ENCODE measurements at regions not wholly inside any gene's neighbourhood (a gene's known extent, or its start where the extent isn't known, plus 50 kb on each side); places are given as distances from the start of the nearest gene placed in this dataset.
A peak's percentile ranks its signal among the peaks of the same experiment; 100 is the strongest.
"Not testable (repeated sequence)": the region's sequence is repeated elsewhere in the genome, so short reads cannot be mapped to it uniquely, and the experiment has no call there.

DNA sequence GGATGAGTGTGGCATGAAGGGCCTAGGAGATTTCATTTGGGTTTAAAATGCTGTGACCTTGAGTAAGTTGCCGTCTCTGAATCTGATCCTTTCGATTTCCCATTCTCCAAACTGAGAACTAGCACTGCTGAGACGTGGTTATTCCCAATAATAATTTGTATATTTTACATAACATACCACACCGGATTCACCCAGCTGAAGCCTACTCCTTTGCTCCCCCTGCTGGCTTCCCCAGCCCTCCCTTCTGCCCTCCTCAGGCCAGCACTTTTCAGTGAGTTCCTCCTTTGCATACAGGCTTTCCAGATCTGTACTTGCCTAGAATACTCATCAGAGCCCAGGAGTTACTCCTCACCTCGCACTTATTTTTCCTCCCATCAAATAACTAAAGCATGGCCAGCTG, 255.1 kb downstream of the OR4F29 start:
- H2BK5ac ChIP-seq (ENCODE audit: insufficient read length, low read length); H3K27me3 ChIP-seq (ENCODE audit: insufficient read depth, low read length); H4K8ac ChIP-seq (replicated peaks; ENCODE audit: insufficient read length, low read depth, low read length); H3K27ac Mint-ChIP-seq; H2AFZ ChIP-seq (ENCODE audit: low read length); H3K4me3 Mint-ChIP-seq; H3K27me3 Mint-ChIP-seq (ENCODE audit: low read depth); H2BK20ac ChIP-seq (ENCODE audit: low read depth, low read length, poor library complexity, severe bottlenecking); H2BK12ac ChIP-seq (ENCODE audit: insufficient read length, low read depth, low read length); H3K36me3 Mint-ChIP-seq (ENCODE audit: insufficient read depth in 1 of 3, low read depth in 3 of 3); H3K79me1 ChIP-seq (ENCODE audit: insufficient read depth, low read depth, low read length, poor library complexity, severe bottlenecking); H3K23ac ChIP-seq (ENCODE audit: insufficient read length, low read depth, low read length); DNase-seq; H2AK5ac ChIP-seq (ENCODE audit: insufficient read length, low read length); H3K56ac ChIP-seq (ENCODE audit: insufficient read length, low read depth, low read length); H3K79me2 ChIP-seq (ENCODE audit: insufficient read depth, low read length); H4K20me1 ChIP-seq (ENCODE audit: control insufficient read depth, insufficient read depth, insufficient read length); H3K9me3 ChIP-seq (ENCODE audit: control insufficient read depth, low read depth, low read length); H3K23me2 ChIP-seq (ENCODE audit: insufficient read length, low read depth, low read length, poor library complexity, severe bottlenecking); H2BK120ac ChIP-seq (ENCODE audit: low read depth, low read length, poor library complexity, severe bottlenecking); H3K4me2 ChIP-seq (ENCODE audit: insufficient read depth, insufficient read length, low read length); H3K14ac ChIP-seq (ENCODE audit: insufficient read depth, low read length); H3K18ac ChIP-seq (ENCODE audit: insufficient read length, low read depth, low read length); H3K4me1 ChIP-seq (ENCODE audit: insufficient read depth, low read length); H4K5ac ChIP-seq (ENCODE audit: insufficient read length, low read depth, low read length); H3K9me3 Mint-ChIP-seq; H3T11ph ChIP-seq (ENCODE audit: low read length); H4K91ac ChIP-seq (ENCODE audit: insufficient read length, low read depth, low read length); H2BK15ac ChIP-seq (ENCODE audit: low read depth, low read length); H3K27ac ChIP-seq (ENCODE audit: insufficient read length, low read depth, low read length); H3K4ac ChIP-seq (ENCODE audit: low read depth, low read length); H3K9ac ChIP-seq (ENCODE audit: extremely low read depth, insufficient read length, low read length); H3K4me1 Mint-ChIP-seq: not testable (repeated sequence)
- no CpG with 5 or more reads among the region's 5 CpGs for WGBS (ENCODE audit: extremely low coverage, insufficient read length, low lambda C conversion rate)

DNA sequence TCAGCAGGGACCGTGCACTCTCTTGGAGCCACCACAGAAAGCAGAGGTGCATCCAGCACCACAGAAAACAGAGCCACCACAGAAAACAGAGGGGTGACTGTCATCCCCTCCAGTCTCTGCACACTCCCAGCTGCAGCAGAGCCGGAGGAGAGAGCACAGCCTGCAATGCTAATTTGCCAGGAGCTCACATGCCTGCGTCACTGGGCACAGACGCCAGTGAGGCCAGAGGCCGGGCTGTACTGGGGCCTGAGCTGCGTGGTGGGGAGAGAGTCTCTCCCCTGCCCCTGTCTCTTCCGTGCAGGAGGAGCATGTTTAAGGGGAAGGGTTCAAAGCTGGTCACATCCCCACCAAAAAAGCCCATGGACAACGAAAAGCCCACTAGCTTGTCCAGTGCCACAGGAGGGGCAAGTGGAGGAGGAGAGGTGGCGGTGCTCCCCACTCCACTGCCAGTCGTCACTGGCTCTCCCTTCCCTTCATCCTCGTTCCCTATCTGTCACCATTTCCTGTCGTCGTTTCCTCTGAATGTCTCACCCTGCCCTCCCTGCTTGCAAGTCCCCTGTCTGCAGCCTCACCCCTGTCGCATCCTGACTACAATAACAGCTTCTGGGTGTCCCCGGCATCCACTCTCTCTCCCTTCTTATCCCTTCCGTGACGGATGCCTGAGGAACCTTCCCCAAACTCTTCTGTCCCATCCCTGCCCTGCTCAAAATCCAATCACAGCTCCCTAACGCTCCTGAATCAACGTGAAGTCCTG, 260.0 kb downstream of the OR4F29 start:
- not testable (repeated sequence) for H3K56ac ChIP-seq (ENCODE audit: insufficient read length, low read depth, low read length); H3K9ac ChIP-seq (ENCODE audit: extremely low read depth, insufficient read length, low read length); H2AK5ac ChIP-seq (ENCODE audit: insufficient read length, low read length); H3K4me1 Mint-ChIP-seq; H3K79me2 ChIP-seq (ENCODE audit: insufficient read depth, low read length); H2AFZ ChIP-seq (ENCODE audit: low read length); H3K23ac ChIP-seq (ENCODE audit: insufficient read length, low read depth, low read length); H3K27ac Mint-ChIP-seq; H3K27me3 ChIP-seq (ENCODE audit: insufficient read depth, low read length); H3K14ac ChIP-seq (ENCODE audit: insufficient read depth, low read length); H3K4ac ChIP-seq (ENCODE audit: low read depth, low read length); H4K20me1 ChIP-seq (ENCODE audit: control insufficient read depth, insufficient read depth, insufficient read length); H3T11ph ChIP-seq (ENCODE audit: low read length); H4K8ac ChIP-seq (replicated peaks; ENCODE audit: insufficient read length, low read depth, low read length); H2BK5ac ChIP-seq (ENCODE audit: insufficient read length, low read length); H3K9me3 ChIP-seq (ENCODE audit: control insufficient read depth, low read depth, low read length); H4K5ac ChIP-seq (ENCODE audit: insufficient read length, low read depth, low read length); H2BK15ac ChIP-seq (ENCODE audit: low read depth, low read length); H3K4me1 ChIP-seq (ENCODE audit: insufficient read depth, low read length); H3K79me1 ChIP-seq (ENCODE audit: insufficient read depth, low read depth, low read length, poor library complexity, severe bottlenecking); H2BK12ac ChIP-seq (ENCODE audit: insufficient read length, low read depth, low read length); H3K9me3 Mint-ChIP-seq; H4K91ac ChIP-seq (ENCODE audit: insufficient read length, low read depth, low read length); H3K18ac ChIP-seq (ENCODE audit: insufficient read length, low read depth, low read length); H3K4me2 ChIP-seq (ENCODE audit: insufficient read depth, insufficient read length, low read length); H2BK20ac ChIP-seq (ENCODE audit: low read depth, low read length, poor library complexity, severe bottlenecking); H3K36me3 Mint-ChIP-seq (ENCODE audit: insufficient read depth in 1 of 3, low read depth in 3 of 3); H3K27ac ChIP-seq (ENCODE audit: insufficient read length, low read depth, low read length); H3K27me3 Mint-ChIP-seq (ENCODE audit: low read depth); H2BK120ac ChIP-seq (ENCODE audit: low read depth, low read length, poor library complexity, severe bottlenecking); H3K4me3 Mint-ChIP-seq; H3K23me2 ChIP-seq (ENCODE audit: insufficient read length, low read depth, low read length, poor library complexity, severe bottlenecking)
- DNase-seq: peak; percentile 31
- no CpG with 5 or more reads among the region's 19 CpGs for WGBS (ENCODE audit: extremely low coverage, insufficient read length, low lambda C conversion rate)

Data from H9 (cell line).